ENCODE measurements at regions not wholly inside any gene's neighbourhood (a gene's known extent, or its start where the extent isn't known, plus 50 kb on each side); places are given as distances from the start of the nearest gene placed in this dataset.

GRCh38 chr16:88329726-88330700, 52.7 kb upstream of the ZNF469 start:
- Histone ChIP-seq H3K4me1 (ENCODE audit: control insufficient read depth, extremely low read depth, insufficient read depth, low read length) (peaks cover 17% of the 10 kb centered on the region), H3K4me3 (replicated peaks in 1 of 3; ENCODE audit: insufficient read depth in 1 of 3, low read depth in 1 of 3, low read length in 3 of 3) (no peak overlapping the region), H3K9me3 (replicated peaks; ENCODE audit: control insufficient read depth, insufficient read depth, low read length) (no peaks in the 10 kb centered on the region), H4K20me1 (replicated peaks; ENCODE audit: control insufficient read depth, extremely low read depth, insufficient read depth, low read length) (no peaks in the 10 kb centered on the region), H3K36me3 (ENCODE audit: control insufficient read depth in 2 of 2, extremely low read depth in 1 of 2, insufficient read depth in 2 of 2, low read length in 2 of 2) (no peaks in the 10 kb centered on the region), H3K9ac (replicated peaks; ENCODE audit: extremely low read depth, insufficient read depth, low read length) (no peak overlapping the region), H3K79me2 (ENCODE audit: control insufficient read depth, insufficient read depth, low read length) (no peaks in the 10 kb centered on the region), H3K27ac (ENCODE audit: insufficient read depth, low read depth, low read length) (no peak overlapping the region), H3K4me2 (ENCODE audit: insufficient read depth, low read length) (no peak overlapping the region), H2AFZ (ENCODE audit: low read depth, low read length) (no peak overlapping the region), H3K27me3 (ENCODE audit: control insufficient read depth in 2 of 2, insufficient read depth in 2 of 2, low read length in 2 of 2) (no peaks in the 10 kb centered on the region), H3K9me1 (replicated peaks; ENCODE audit: control insufficient read depth, extremely low read depth, insufficient read depth, low read length) (no peaks in the 10 kb centered on the region)
- FAIRE-seq (no peak), DNase-seq (ENCODE audit: low read depth, low spot score) (no peak)
- BruUV-seq (replicated peaks): no TSS peak
- CTCF ChIA-PET: no interaction called here
- POLR2A ChIA-PET: no interaction called here
- dilution Hi-C loops (cut with MboI; ENCODE audit: extremely low pct_ligation_motif_present, low sequenced_read_pairs) (no loop called here), intact Hi-C loops (cut with micrococcal nuclease) (loop anchor here (5.0 kb wide), 1 partner anchor 33 kb away; no protein-coding TSS in a partner anchor)
- TF ChIP-seq, protein P1, sequence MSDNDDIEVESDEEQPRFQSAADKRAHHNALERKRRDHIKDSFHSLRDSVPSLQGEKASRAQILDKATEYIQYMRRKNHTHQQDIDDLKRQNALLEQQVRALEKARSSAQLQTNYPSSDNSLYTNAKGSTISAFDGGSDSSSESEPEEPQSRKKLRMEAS (IDR thresholded peaks at IDR 0.05; ENCODE audit: insufficient read depth, insufficient read length): no peak
- no peak for TF ChIP-seq GATA2 (IDR thresholded peaks at IDR 0.05; ENCODE audit: insufficient read depth, insufficient read length, low read depth, low read length)
- no peak for TF ChIP-seq JUN (IDR thresholded peaks at IDR 0.05; ENCODE audit: borderline replicate concordance, insufficient read depth, insufficient read length, low read depth)
- TF ChIP-seq MYC (IDR thresholded peaks at IDR 0.05; ENCODE audit: low read depth, low read length): no peak
- TF ChIP-seq FOS (IDR thresholded peaks at IDR 0.05; ENCODE audit: borderline replicate concordance, insufficient read depth, low read length): no peak
- TF ChIP-seq POLR2A (IDR thresholded peaks at IDR 0.05; ENCODE audit: low read depth, low read length): no peak
- no peak for TF ChIP-seq POLR2AphosphoS5 (IDR thresholded peaks at IDR 0.05; ENCODE audit: insufficient read depth, low read depth, low read length)
- no peak for TF ChIP-seq EZH2 (IDR thresholded peaks at IDR 0.05; ENCODE audit: borderline replicate concordance, low read depth, low read length, severe bottlenecking)
- TF ChIP-seq, protein P2, sequence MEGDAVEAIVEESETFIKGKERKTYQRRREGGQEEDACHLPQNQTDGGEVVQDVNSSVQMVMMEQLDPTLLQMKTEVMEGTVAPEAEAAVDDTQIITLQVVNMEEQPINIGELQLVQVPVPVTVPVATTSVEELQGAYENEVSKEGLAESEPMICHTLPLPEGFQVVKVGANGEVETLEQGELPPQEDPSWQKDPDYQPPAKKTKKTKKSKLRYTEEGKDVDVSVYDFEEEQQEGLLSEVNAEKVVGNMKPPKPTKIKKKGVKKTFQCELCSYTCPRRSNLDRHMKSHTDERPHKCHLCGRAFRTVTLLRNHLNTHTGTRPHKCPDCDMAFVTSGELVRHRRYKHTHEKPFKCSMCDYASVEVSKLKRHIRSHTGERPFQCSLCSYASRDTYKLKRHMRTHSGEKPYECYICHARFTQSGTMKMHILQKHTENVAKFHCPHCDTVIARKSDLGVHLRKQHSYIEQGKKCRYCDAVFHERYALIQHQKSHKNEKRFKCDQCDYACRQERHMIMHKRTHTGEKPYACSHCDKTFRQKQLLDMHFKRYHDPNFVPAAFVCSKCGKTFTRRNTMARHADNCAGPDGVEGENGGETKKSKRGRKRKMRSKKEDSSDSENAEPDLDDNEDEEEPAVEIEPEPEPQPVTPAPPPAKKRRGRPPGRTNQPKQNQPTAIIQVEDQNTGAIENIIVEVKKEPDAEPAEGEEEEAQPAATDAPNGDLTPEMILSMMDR (IDR thresholded peaks at IDR 0.05; ENCODE audit: extremely low read depth in 1 of 2, insufficient read depth in 1 of 2, low read depth in 1 of 2, low read length in 2 of 2): no peak
